ENCODE measurements at regions not wholly inside any gene's neighbourhood (a gene's known extent, or its start where the extent isn't known, plus 50 kb on each side); places are given as distances from the start of the nearest gene placed in this dataset.
A peak's percentile ranks its signal among the peaks of the same experiment; 100 is the strongest.

- Mint-ChIP-seq H3K27ac (peak overlapping the region in 1 of 6 donors; percentile 43), H3K4me3 (no peak overlapping the region), H3K36me3 (peaks cover 0 to 4% of the 10 kb centered on the region in 2 donors), H3K4me1 (peaks cover 16 to 21% (median 18%) of the 10 kb centered on the region in 3 donors), H3K9me3 (peaks cover 8 to 28% (median 12%) of the 10 kb centered on the region in 7 donors), H3K27me3 (peaks cover 0 to 12% (median 0%) of the 10 kb centered on the region in 3 donors)
- ATAC-seq (ENCODE audit: low read depth in 2 of 2) (no peak), DNase-seq (no peak)
These were observed 358.2 kb upstream of the GATB start for GRCh38 chr4:152118819-152119553.

GRCh38 chr4:152117933-152118507, 357.2 kb upstream of the GATB start:
- Mint-ChIP-seq H3K27ac (peak overlapping the region in 1 of 6 donors; percentile 10), H3K4me3 (no peak overlapping the region), H3K4me1 (peaks cover 19 to 21% (median 20%) of the 10 kb centered on the region in 3 donors)

GRCh38 chr4:152117520-152117919, 356.7 kb upstream of the GATB start:
- no peak overlapping the region for H3K4me3 Mint-ChIP-seq

More at GRCh38 chr4:152117933-152118507, 357.2 kb upstream of the GATB start:
- peaks cover 5 to 18% (median 9%) of the 10 kb centered on the region in 7 donors for H3K9me3 Mint-ChIP-seq
- H3K36me3 Mint-ChIP-seq, result peaks cover 0 to 4% of the 10 kb centered on the region in 2 donors
- peaks cover 0 to 12% (median 0%) of the 10 kb centered on the region in 3 donors for H3K27me3 Mint-ChIP-seq
- ATAC-seq (ENCODE audit: low read depth in 2 of 2), result no peak
- DNase-seq, result no peak

GRCh38 chr4:152117054-152117453, 356.2 kb upstream of the GATB start:
- ATAC-seq (ENCODE audit: low read depth in 2 of 2) (no peak), DNase-seq (no peak)
- H3K36me3 Mint-ChIP-seq, result peaks cover 0 to 4% of the 10 kb centered on the region in 2 donors
- H3K27me3 Mint-ChIP-seq, result peaks cover 0 to 12% (median 0%) of the 10 kb centered on the region in 3 donors
- H3K9me3 Mint-ChIP-seq, result peaks cover 1 to 11% (median 5%) of the 10 kb centered on the region in 7 donors
- peak overlapping the region in 4 of 6 donors; percentile 1 to 88 (median 14) for H3K27ac Mint-ChIP-seq
- H3K4me3 Mint-ChIP-seq, result peak overlapping the region in 6 of 8 donors; percentile 0 to 75 (median 45)
- H3K4me1 Mint-ChIP-seq, result peaks cover 20 to 21% (median 20%) of the 10 kb centered on the region in 3 donors

More at GRCh38 chr4:152117520-152117919, 356.7 kb upstream of the GATB start:
- Mint-ChIP-seq H3K9me3 (peaks cover 5 to 15% (median 8%) of the 10 kb centered on the region in 7 donors), H3K27me3 (peaks cover 0 to 12% (median 0%) of the 10 kb centered on the region in 3 donors), H3K27ac (no peak overlapping the region), H3K36me3 (peaks cover 0 to 4% of the 10 kb centered on the region in 2 donors), H3K4me1 (peaks cover 20 to 21% (median 20%) of the 10 kb centered on the region in 3 donors)
- DNase-seq, result no peak
- ATAC-seq (ENCODE audit: low read depth in 2 of 2), result no peak

- Mint-ChIP-seq H3K9me3 (peaks cover 0 to 9% (median 0%) of the 10 kb centered on the region in 7 donors), H3K4me1 (peaks cover 20 to 21% (median 20%) of the 10 kb centered on the region in 3 donors), H3K36me3 (peaks cover 0 to 4% of the 10 kb centered on the region in 2 donors), H3K4me3 (peak overlapping the region in 6 of 8 donors; percentile 53 to 75 (median 72)), H3K27ac (peak overlapping the region in 5 of 6 donors; percentile 6 to 88 (median 59)), H3K27me3 (peaks cover 0 to 12% (median 0%) of the 10 kb centered on the region in 3 donors)
- DNase-seq, result no peak
- peak in 1 of 2 donors; percentile 13 for ATAC-seq (ENCODE audit: low read depth in 2 of 2)
These were observed 355.0 kb upstream of the GATB start for GRCh38 chr4:152115794-152116193.

GRCh38 chr4:152115118-152115517, 354.3 kb upstream of the GATB start:
- DNase-seq (no peak), ATAC-seq (ENCODE audit: low read depth in 2 of 2) (no peak)
- H3K27ac Mint-ChIP-seq, result peak overlapping the region in 1 of 6 donors; percentile 36
- H3K9me3 Mint-ChIP-seq, result peaks cover 0 to 9% (median 0%) of the 10 kb centered on the region in 7 donors
- peaks cover 0 to 4% of the 10 kb centered on the region in 2 donors for H3K36me3 Mint-ChIP-seq
- peak overlapping the region in 4 of 8 donors; percentile 16 to 75 (median 46) for H3K4me3 Mint-ChIP-seq
- H3K4me1 Mint-ChIP-seq, result peaks cover 20 to 21% (median 20%) of the 10 kb centered on the region in 3 donors
- peaks cover 0 to 12% (median 0%) of the 10 kb centered on the region in 3 donors for H3K27me3 Mint-ChIP-seq

GRCh38 chr4:152114562-152114961, 353.8 kb upstream of the GATB start:
- Mint-ChIP-seq H3K4me3 (peak overlapping the region in 1 of 8 donors; percentile 71), H3K4me1 (peaks cover 20 to 21% (median 20%) of the 10 kb centered on the region in 3 donors), H3K27me3 (peaks cover 0 to 17% (median 0%) of the 10 kb centered on the region in 3 donors)

DNA sequence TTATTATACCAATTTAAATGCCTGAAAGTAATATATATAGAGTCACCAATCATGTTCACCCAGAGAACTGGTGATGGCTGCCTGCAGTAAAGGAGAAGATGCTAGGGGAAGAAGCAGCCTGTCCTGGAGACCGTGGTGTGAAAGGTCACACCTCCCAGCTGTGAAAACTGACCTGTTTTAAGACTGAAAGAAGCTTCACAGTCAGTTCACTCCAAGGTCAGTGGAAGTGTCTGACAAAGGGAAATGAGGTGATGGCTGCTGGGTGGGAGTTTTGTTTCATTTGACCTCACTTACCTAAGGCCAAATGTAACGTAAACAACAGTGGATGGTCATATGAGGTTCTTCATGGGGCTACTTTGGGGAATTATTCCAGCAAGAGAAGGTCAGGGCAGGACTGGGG, 352.1 kb upstream of the GATB start:
- peaks cover 0 to 4% of the 10 kb centered on the region in 2 donors for H3K36me3 Mint-ChIP-seq
- peaks cover 0 to 9% (median 0%) of the 10 kb centered on the region in 7 donors for H3K9me3 Mint-ChIP-seq
- DNase-seq (no peak), ATAC-seq (ENCODE audit: low read depth in 2 of 2) (no peak)
- peaks cover 0 to 30% (median 5%) of the 10 kb centered on the region in 3 donors for H3K27me3 Mint-ChIP-seq
- H3K4me1 Mint-ChIP-seq, result peaks cover 20 to 21% (median 20%) of the 10 kb centered on the region in 3 donors
- H3K4me3 Mint-ChIP-seq, result peak overlapping the region in 1 of 8 donors; percentile 23
- peak overlapping the region in 1 of 6 donors; percentile 22 for H3K27ac Mint-ChIP-seq

More at GRCh38 chr4:152114562-152114961, 353.8 kb upstream of the GATB start:
- Mint-ChIP-seq H3K27ac (peak overlapping the region in 1 of 6 donors; percentile 64), H3K9me3 (peaks cover 0 to 9% (median 0%) of the 10 kb centered on the region in 7 donors), H3K36me3 (peaks cover 0 to 4% of the 10 kb centered on the region in 2 donors)
- DNase-seq (no peak), ATAC-seq (ENCODE audit: low read depth in 2 of 2) (no peak)

- H3K27ac Mint-ChIP-seq, result no peak overlapping the region
- ATAC-seq (ENCODE audit: low read depth in 2 of 2), result no peak
- DNase-seq, result no peak
- no peak overlapping the region for H3K4me3 Mint-ChIP-seq
- H3K4me1 Mint-ChIP-seq, result peaks cover 20 to 21% (median 20%) of the 10 kb centered on the region in 3 donors
- peaks cover 5 to 37% (median 5%) of the 10 kb centered on the region in 3 donors for H3K27me3 Mint-ChIP-seq
- peaks cover 0 to 4% of the 10 kb centered on the region in 2 donors for H3K36me3 Mint-ChIP-seq
- H3K9me3 Mint-ChIP-seq, result peaks cover 0 to 9% (median 0%) of the 10 kb centered on the region in 7 donors
These were observed 351.4 kb upstream of the GATB start for GRCh38 chr4:152112190-152112589.

- DNase-seq (no peak), ATAC-seq (ENCODE audit: low read depth in 2 of 2) (no peak)
- Mint-ChIP-seq H3K9me3 (peaks cover 0 to 2% (median 0%) of the 10 kb centered on the region in 7 donors), H3K4me1 (peaks cover 8 to 11% (median 8%) of the 10 kb centered on the region in 3 donors), H3K27ac (no peak overlapping the region), H3K36me3 (no peaks in the 10 kb centered on the region), H3K4me3 (no peak overlapping the region), H3K27me3 (peaks cover 12 to 34% (median 15%) of the 10 kb centered on the region in 3 donors)
These were observed 350.0 kb upstream of the GATB start for GRCh38 chr4:152110780-152111179.

- peaks cover 2 to 8% (median 3%) of the 10 kb centered on the region in 3 donors for H3K4me1 Mint-ChIP-seq
- peaks cover 0 to 2% (median 0%) of the 10 kb centered on the region in 7 donors for H3K9me3 Mint-ChIP-seq
- no peaks in the 10 kb centered on the region for H3K36me3 Mint-ChIP-seq
- no peak overlapping the region for H3K4me3 Mint-ChIP-seq
- peak overlapping the region in 1 of 6 donors; percentile 60 for H3K27ac Mint-ChIP-seq
- ATAC-seq (ENCODE audit: low read depth in 2 of 2), result no peak
- DNase-seq, result no peak
- peaks cover 12 to 34% (median 15%) of the 10 kb centered on the region in 3 donors for H3K27me3 Mint-ChIP-seq
These were observed 349.0 kb upstream of the GATB start for GRCh38 chr4:152109531-152110509.

DNA sequence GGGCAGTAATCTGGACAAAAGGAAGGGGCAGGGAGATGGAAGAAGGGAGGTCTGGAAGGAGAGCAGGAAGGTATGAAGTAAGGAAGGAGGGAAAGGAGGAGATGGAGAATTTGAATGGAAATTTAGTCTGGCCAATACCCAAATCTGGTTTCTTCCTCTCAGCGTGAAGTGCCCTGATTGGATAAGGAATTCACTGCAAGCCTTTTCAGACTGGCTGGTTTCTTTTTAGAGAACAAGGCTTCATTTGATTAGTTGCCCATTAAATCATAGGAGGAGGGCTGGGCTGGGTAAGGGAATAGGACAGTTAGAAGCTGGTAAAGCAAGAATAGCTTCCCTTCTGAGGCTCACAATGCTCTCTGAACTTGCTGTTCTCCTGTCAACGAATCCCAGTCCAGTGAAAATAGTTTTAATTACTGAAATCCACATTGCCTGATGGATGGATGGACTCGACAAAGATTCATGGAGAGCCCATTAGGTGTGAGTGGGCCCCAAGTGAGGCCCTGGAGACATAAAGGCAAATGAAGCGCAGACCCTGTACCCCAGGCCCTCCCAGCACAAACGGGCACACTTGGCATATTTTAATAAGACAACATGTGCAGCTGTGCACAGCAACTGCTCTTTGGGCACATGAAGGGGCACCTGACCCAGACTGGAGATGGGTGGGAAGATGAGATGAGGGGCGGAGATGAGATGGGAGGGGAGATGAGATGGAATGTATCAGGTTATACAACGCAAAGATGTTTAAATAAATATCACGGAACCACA, 347.1 kb upstream of the GATB start:
- Mint-ChIP-seq H3K4me1 (peaks cover 0 to 11% (median 8%) of the 10 kb centered on the region in 3 donors), H3K27me3 (peaks cover 12 to 34% (median 15%) of the 10 kb centered on the region in 3 donors), H3K9me3 (peaks cover 0 to 2% (median 0%) of the 10 kb centered on the region in 7 donors), H3K27ac (no peak overlapping the region), H3K4me3 (no peak overlapping the region), H3K36me3 (no peaks in the 10 kb centered on the region)
- no peak for DNase-seq
- ATAC-seq (ENCODE audit: low read depth in 2 of 2), result no peak
